HCT116 (cell line): ENCODE measurements at regions not wholly inside any gene's neighbourhood (a gene's known extent, or its start where the extent isn't known, plus 50 kb on each side); places are given as distances from the start of the nearest gene placed in this dataset.

Experiments
- ATF3 ChIP-seq: IDR thresholded peaks from 2 replicates; pipeline ENCODE4 v1.6.1; 2012
- CTCF ChIP-seq, 3 experiments: fragments of 200-600 bp in 1 of 3; sonication (generic) in 1 of 3; IDR thresholded peaks in 2 of 3; conservative IDR thresholded peaks in 1 of 3; 2 replicates each; pipeline ENCODE4 v1.5.1; 2012 to 2017; ENCODE audit warnings: low read depth in 2 of 3, low read length in 2 of 3, antibody characterized with exemption in 1 of 3, borderline replicate concordance in 1 of 3, control low read depth in 1 of 3, mild to moderate bottlenecking in 1 of 3, mixed read lengths in 1 of 3, mixed run types in 1 of 3, moderate library complexity in 1 of 3; ENCODE audit not compliant: insufficient read depth in 1 of 3
- EGR1 ChIP-seq: IDR thresholded peaks from 2 replicates; pipeline ENCODE4 v1.6.1; 2012; ENCODE audit warnings: low read depth
- EZH2 ChIP-seq: fragments of 200-600 bp; sonication (generic); IDR thresholded peaks from 2 replicates; pipeline ENCODE4 v1.6.1; 2017; ENCODE audit warnings: antibody characterized with exemption, mixed run types
- FOSL1 ChIP-seq: IDR thresholded peaks from 2 replicates; pipeline ENCODE4 v1.6.1; 2012; ENCODE audit warnings: low read depth
- MAX ChIP-seq: IDR thresholded peaks from 2 replicates; pipeline ENCODE4 v1.6.1; 2012
- POLR2A ChIP-seq: IDR thresholded peaks from 2 replicates; pipeline ENCODE4 v1.7.0; 2011; ENCODE audit warnings: borderline replicate concordance; ENCODE audit not compliant: insufficient read depth, insufficient read length; ENCODE audit errors: extremely low read depth
- POLR2AphosphoS5 ChIP-seq: IDR thresholded peaks from 2 replicates; pipeline ENCODE4 v1.6.1; 2011; ENCODE audit warnings: mild to moderate bottlenecking, low read depth, low read length, moderate library complexity
- REST ChIP-seq: IDR thresholded peaks from 2 replicates; pipeline ENCODE4 v1.6.1; 2012; ENCODE audit warnings: low read depth
- SIN3A ChIP-seq: IDR thresholded peaks from 2 replicates; pipeline ENCODE4 v1.6.1; 2012; ENCODE audit warnings: low read depth
- SP1 ChIP-seq: IDR thresholded peaks from 2 replicates; pipeline ENCODE4 v1.6.1; 2012; ENCODE audit warnings: low read depth
- ZNF274 ChIP-seq: fragments of 200-500 bp; sonication (Bioruptor generic); IDR thresholded peaks from 2 replicates; pipeline ENCODE4 v1.6.1; 2014; ENCODE audit warnings: mild to moderate bottlenecking, low read depth, low read length, inconsistent platforms

GRCh38 chr7:54699715-54700114 lies 59.3 kb downstream of the SEC61G start:
- TF ChIP-seq EZH2 (no peak), SP1 (no peak), CTCF (IDR thresholded peaks at IDR 0.05 in 2 of 3, conservative IDR thresholded peaks at IDR 0.05 in 1 of 3; ENCODE audit: borderline replicate concordance in 1 of 3, insufficient read depth in 1 of 3, low read depth in 2 of 3, low read length in 2 of 3) (no peak), REST (no peak), ZNF274 (no peak), MAX (no peak), POLR2AphosphoS5 (no peak), FOSL1 (no peak), POLR2A (no peak), ATF3 (no peak), EGR1 (no peak), SIN3A (no peak)
